ENCODE measurements at regions not wholly inside any gene's neighbourhood (a gene's known extent, or its start where the extent isn't known, plus 50 kb on each side); places are given as distances from the start of the nearest gene placed in this dataset.

GRCh38 chr6:167553736-167554119 is 228.8 kb downstream of the TTLL2 start (continued):
- no peak for TF ChIP-seq BRF2 (CRISPR knock-in tag; IDR thresholded peaks at IDR 0.05)
- no peak for TF ChIP-seq ASH2L (IDR thresholded peaks at IDR 0.05; ENCODE audit: insufficient read length, low read depth, low read length)
- no peak for TF ChIP-seq REST (IDR thresholded peaks at IDR 0.05; ENCODE audit: borderline replicate concordance in 1 of 2, low read depth in 1 of 2, low read length in 2 of 2)
- TF ChIP-seq FOXO4 (CRISPR knock-in tag; conservative IDR thresholded peaks at IDR 0.05): no peak
- peak; percentile 34 for TF ChIP-seq STAG1 (CRISPR knock-in tag; IDR thresholded peaks at IDR 0.05)
- no peak for TF ChIP-seq ZNF335 (CRISPR knock-in tag; IDR thresholded peaks at IDR 0.05)
- no peak for TF ChIP-seq ZNF782 (CRISPR knock-in tag; IDR thresholded peaks at IDR 0.05; ENCODE audit: borderline replicate concordance)
- TF ChIP-seq RELA (CRISPR knock-in tag; IDR thresholded peaks at IDR 0.05): no peak
- TF ChIP-seq ZSCAN21 (CRISPR knock-in tag; IDR thresholded peaks at IDR 0.05; ENCODE audit: borderline replicate concordance): no peak
- no peak for TF ChIP-seq ZBTB14 (CRISPR knock-in tag; IDR thresholded peaks at IDR 0.05)
- TF ChIP-seq HDAC1 (CRISPR knock-in tag; IDR thresholded peaks at IDR 0.05): no peak
- TF ChIP-seq ZNF616 (CRISPR knock-in tag; IDR thresholded peaks at IDR 0.05; ENCODE audit: low read depth): no peak
- no peak for TF ChIP-seq SP4 (CRISPR knock-in tag; IDR thresholded peaks at IDR 0.05)
- no peak for TF ChIP-seq E2F2 (CRISPR knock-in tag; IDR thresholded peaks at IDR 0.05; ENCODE audit: borderline replicate concordance)
- no peak for TF ChIP-seq ZNF256 (CRISPR knock-in tag; conservative IDR thresholded peaks at IDR 0.05)
- no peak for TF ChIP-seq ZNF547 (CRISPR knock-in tag; IDR thresholded peaks at IDR 0.05)
- no peak for TF ChIP-seq MLLT10 (CRISPR knock-in tag; IDR thresholded peaks at IDR 0.05)
- TF ChIP-seq ZNF605 (CRISPR knock-in tag; IDR thresholded peaks at IDR 0.05): peak; percentile 77; the same call in 1 of the 2 replicates
- no peak for TF ChIP-seq ATF2 (CRISPR knock-in tag; IDR thresholded peaks at IDR 0.05)
- no peak for TF ChIP-seq ZNF558 (CRISPR knock-in tag; IDR thresholded peaks at IDR 0.05; ENCODE audit: borderline replicate concordance)
- TF ChIP-seq ATF1 (CRISPR knock-in tag; IDR thresholded peaks at IDR 0.05): no peak
